GM23338 (cell line): ENCODE measurements at regions not wholly inside any gene's neighbourhood (a gene's known extent, or its start where the extent isn't known, plus 50 kb on each side); places are given as distances from the start of the nearest gene placed in this dataset.

Source experiments
- ATAC-seq: fragments of 200-7000 bp; cut with Tn5 transposase; 3 replicates; pipeline ENCODE4 v1.9.1; 2020
- DNase-seq: peaks from one replicate; pipeline ENCODE4 v3.0.0-alpha.2; 2015; ENCODE audit warnings: low spot score
- H2AFZ ChIP-seq: fragments of 200-600 bp; sonication (generic); 2 replicates; pipeline ENCODE4 v1.8.0; 2016; ENCODE audit warnings: antibody characterized with exemption, mild to moderate bottlenecking, moderate library complexity
- H3F3A ChIP-seq: fragments of 200-600 bp; sonication (generic); replicated peaks from 2 replicates; pipeline ENCODE4 v1.8.0; 2017; ENCODE audit warnings: antibody characterized with exemption, mixed run types, low read depth
- H3K27ac ChIP-seq: fragments of 200-600 bp; sonication (generic); 2 replicates; pipeline ENCODE4 v1.6.1; 2016; ENCODE audit warnings: low read depth
- H3K27me3 ChIP-seq: fragments of 200-600 bp; sonication (generic); 2 replicates; pipeline ENCODE4 v1.8.0; 2016; ENCODE audit warnings: mild to moderate bottlenecking, mixed run types, moderate library complexity; ENCODE audit not compliant: insufficient read depth
- H3K36me3 ChIP-seq: fragments of 200-600 bp; sonication (generic); 2 replicates; pipeline ENCODE4 v1.8.0; 2016; ENCODE audit warnings: mild to moderate bottlenecking; ENCODE audit not compliant: insufficient read depth
- H3K4me1 ChIP-seq: fragments of 200-600 bp; sonication (generic); 2 replicates; pipeline ENCODE4 v1.8.0; 2016; ENCODE audit warnings: mild to moderate bottlenecking, moderate library complexity; ENCODE audit not compliant: insufficient read depth
- H3K4me2 ChIP-seq: fragments of 200-600 bp; sonication (generic); 2 replicates; pipeline ENCODE4 v1.7.1; 2017; ENCODE audit warnings: mixed run types
- H3K4me3 ChIP-seq: fragments of 200-600 bp; sonication (generic); 2 replicates; pipeline ENCODE4 v1.6.1; 2016; ENCODE audit warnings: mixed run types
- H3K79me2 ChIP-seq: fragments of 200-600 bp; sonication (generic); replicated peaks from 2 replicates; pipeline ENCODE4 v1.8.0; 2017; ENCODE audit warnings: mild to moderate bottlenecking; ENCODE audit not compliant: insufficient read depth
- H3K9me2 ChIP-seq: fragments of 200-600 bp; sonication (generic); 2 replicates; pipeline ENCODE4 v1.8.0; 2017; ENCODE audit not compliant: insufficient read depth
- H4K20me1 ChIP-seq: fragments of 200-600 bp; sonication (generic); replicated peaks from 2 replicates; pipeline ENCODE4 v1.8.0; 2017; ENCODE audit warnings: mild to moderate bottlenecking; ENCODE audit not compliant: insufficient read depth
- H3K27ac Mint-ChIP-seq: 2 replicates; pipeline ENCODE4 v1.8.0; 2020; ENCODE audit warnings: inconsistent platforms, mild to moderate bottlenecking, moderate library complexity, mixed read lengths
- H3K27me3 Mint-ChIP-seq: 3 replicates; pipeline ENCODE4 v1.8.0; 2022; ENCODE audit warnings: low read depth, mild to moderate bottlenecking, moderate library complexity, mixed read lengths, inconsistent platforms; ENCODE audit not compliant: insufficient read depth, poor library complexity
- H3K36me3 Mint-ChIP-seq: 3 replicates; pipeline ENCODE4 v1.8.0; 2021; ENCODE audit warnings: low read depth, mild to moderate bottlenecking, inconsistent platforms, moderate library complexity, mixed read lengths
- H3K4me1 Mint-ChIP-seq: 3 replicates; pipeline ENCODE4 v1.8.0; 2020; ENCODE audit warnings: mild to moderate bottlenecking, inconsistent platforms, mixed read lengths
- H3K4me3 Mint-ChIP-seq: 3 replicates; pipeline ENCODE4 v1.8.0; 2021; ENCODE audit warnings: moderate library complexity, mild to moderate bottlenecking, inconsistent platforms, mixed read lengths
- H3K9me3 Mint-ChIP-seq: 3 replicates; pipeline ENCODE4 v1.8.0; 2020; ENCODE audit warnings: moderate library complexity, mild to moderate bottlenecking, inconsistent platforms, mixed read lengths
- ETS1 ChIP-seq: IDR thresholded peaks from 2 replicates; pipeline ENCODE4 v1.6.1; 2016; ENCODE audit warnings: antibody characterized with exemption
- EZH2 ChIP-seq: fragments of 200-600 bp; sonication (generic); IDR thresholded peaks from one replicate; pipeline ENCODE4 v1.8.0; 2017; ENCODE audit warnings: antibody characterized with exemption, mild to moderate bottlenecking, low read depth; ENCODE audit not compliant: unreplicated experiment
- EZH2phosphoT487 ChIP-seq: fragments of 200-600 bp; sonication (generic); IDR thresholded peaks from one replicate; pipeline ENCODE4 v1.8.1; 2018; ENCODE audit warnings: antibody characterized with exemption; ENCODE audit not compliant: unreplicated experiment
- JUNB ChIP-seq: IDR thresholded peaks from one replicate; pipeline ENCODE4 v1.6.1; 2016; ENCODE audit warnings: antibody characterized with exemption; ENCODE audit not compliant: unreplicated experiment
- NANOG ChIP-seq: IDR thresholded peaks from 2 replicates; pipeline ENCODE4 v1.6.1; 2016; ENCODE audit warnings: antibody characterized with exemption, borderline replicate concordance
- POLR2AphosphoS5 ChIP-seq: IDR thresholded peaks from 2 replicates; pipeline ENCODE4 v1.6.1; 2016; ENCODE audit warnings: antibody characterized with exemption, low read depth
- REST ChIP-seq: IDR thresholded peaks from one replicate; pipeline ENCODE4 v1.6.1; 2018; ENCODE audit warnings: antibody characterized with exemption; ENCODE audit not compliant: unreplicated experiment
- STAT1 ChIP-seq: IDR thresholded peaks from one replicate; pipeline ENCODE4 v1.6.1; 2016; ENCODE audit warnings: antibody characterized with exemption; ENCODE audit not compliant: unreplicated experiment
- ZNF114 ChIP-seq: fragments of 250-450 bp; sonication (Bioruptor Pico); IDR thresholded peaks from 2 replicates; pipeline ENCODE4 v1.5.0; 2020; ENCODE audit warnings: mild to moderate bottlenecking, moderate library complexity
- ZNF331 ChIP-seq: fragments of 250-450 bp; sonication (Bioruptor Pico); IDR thresholded peaks from 2 replicates; pipeline ENCODE4 v1.5.0; 2020; ENCODE audit warnings: low read depth, mild to moderate bottlenecking, moderate library complexity
- TF ChIP-seq, protein P1 (sequence below), 2 experiments: fragments of 200-600 bp in 1 of 2; sonication (generic) in 1 of 2; conservative IDR thresholded peaks; 2 replicates each; pipeline versions ENCODE4 v1.5.1 to v1.6.1; 2016 to 2017; ENCODE audit warnings: antibody characterized with exemption in 2 of 2, low read depth in 2 of 2, mild to moderate bottlenecking in 2 of 2, moderate library complexity in 1 of 2
- TF ChIP-seq, protein P2 (sequence below): fragments of 250-450 bp; sonication (Bioruptor Pico); IDR thresholded peaks from 2 replicates; pipeline ENCODE4 v1.5.0; 2020; ENCODE audit warnings: mild to moderate bottlenecking, moderate library complexity

DNA sequence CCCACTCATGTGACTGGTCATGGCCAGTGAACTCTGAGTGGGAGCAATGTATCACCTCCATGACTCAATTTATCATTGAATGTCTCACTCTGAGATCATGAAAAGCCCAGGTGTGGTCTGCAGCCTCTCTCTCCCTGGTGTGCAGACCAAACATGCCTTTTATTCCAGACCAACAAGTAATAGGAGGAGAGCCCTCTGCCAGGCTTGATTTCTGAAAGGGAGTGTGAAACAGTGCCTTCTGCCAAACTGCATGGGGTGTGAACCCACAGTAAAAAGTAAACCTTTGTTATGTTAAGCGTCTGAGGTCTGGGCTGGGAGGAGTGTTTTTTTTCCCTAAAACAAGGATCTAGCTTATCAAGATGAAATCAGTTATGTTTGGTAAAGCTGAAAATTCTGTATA, 601.2 kb downstream of the ADCYAP1 start (continued):
- TF ChIP-seq NANOG (no peak), EZH2phosphoT487 (no peak), ZNF331 (CRISPR knock-in tag) (no peak), REST (no peak), JUNB (no peak)
- TF ChIP-seq, protein P1, sequence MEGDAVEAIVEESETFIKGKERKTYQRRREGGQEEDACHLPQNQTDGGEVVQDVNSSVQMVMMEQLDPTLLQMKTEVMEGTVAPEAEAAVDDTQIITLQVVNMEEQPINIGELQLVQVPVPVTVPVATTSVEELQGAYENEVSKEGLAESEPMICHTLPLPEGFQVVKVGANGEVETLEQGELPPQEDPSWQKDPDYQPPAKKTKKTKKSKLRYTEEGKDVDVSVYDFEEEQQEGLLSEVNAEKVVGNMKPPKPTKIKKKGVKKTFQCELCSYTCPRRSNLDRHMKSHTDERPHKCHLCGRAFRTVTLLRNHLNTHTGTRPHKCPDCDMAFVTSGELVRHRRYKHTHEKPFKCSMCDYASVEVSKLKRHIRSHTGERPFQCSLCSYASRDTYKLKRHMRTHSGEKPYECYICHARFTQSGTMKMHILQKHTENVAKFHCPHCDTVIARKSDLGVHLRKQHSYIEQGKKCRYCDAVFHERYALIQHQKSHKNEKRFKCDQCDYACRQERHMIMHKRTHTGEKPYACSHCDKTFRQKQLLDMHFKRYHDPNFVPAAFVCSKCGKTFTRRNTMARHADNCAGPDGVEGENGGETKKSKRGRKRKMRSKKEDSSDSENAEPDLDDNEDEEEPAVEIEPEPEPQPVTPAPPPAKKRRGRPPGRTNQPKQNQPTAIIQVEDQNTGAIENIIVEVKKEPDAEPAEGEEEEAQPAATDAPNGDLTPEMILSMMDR (conservative IDR thresholded peaks at IDR 0.05; ENCODE audit: low read depth in 2 of 2), result no peak

GRCh38 chr18:1510542-1511179, 606.0 kb downstream of the ADCYAP1 start:
- H3K27me3 Mint-ChIP-seq, result no peaks in the 10 kb centered on the region
- H3K4me1 Mint-ChIP-seq, result peaks cover 14% of the 10 kb centered on the region
- Histone ChIP-seq H3K36me3 (no peaks in the 10 kb centered on the region), H3K4me1 (peaks cover 4% of the 10 kb centered on the region; the same call in 1 of the 2 replicates), H3K4me2 (no peak overlapping the region), H4K20me1 (no peaks in the 10 kb centered on the region), H2AFZ (no peak overlapping the region), H3K4me3 (no peak overlapping the region), H3K27me3 (no peaks in the 10 kb centered on the region), H3F3A (no peaks in the 10 kb centered on the region), H3K9me2 (no peaks in the 10 kb centered on the region), H3K27ac (no peak overlapping the region), H3K79me2 (no peaks in the 10 kb centered on the region)
- TF ChIP-seq EZH2phosphoT487 (no peak), ZNF331 (CRISPR knock-in tag) (no peak), STAT1 (no peak), JUNB (no peak), NANOG (no peak), ETS1 (no peak), POLR2AphosphoS5 (no peak), ZNF114 (no peak), EZH2 (no peak)
- TF ChIP-seq, protein P2, sequence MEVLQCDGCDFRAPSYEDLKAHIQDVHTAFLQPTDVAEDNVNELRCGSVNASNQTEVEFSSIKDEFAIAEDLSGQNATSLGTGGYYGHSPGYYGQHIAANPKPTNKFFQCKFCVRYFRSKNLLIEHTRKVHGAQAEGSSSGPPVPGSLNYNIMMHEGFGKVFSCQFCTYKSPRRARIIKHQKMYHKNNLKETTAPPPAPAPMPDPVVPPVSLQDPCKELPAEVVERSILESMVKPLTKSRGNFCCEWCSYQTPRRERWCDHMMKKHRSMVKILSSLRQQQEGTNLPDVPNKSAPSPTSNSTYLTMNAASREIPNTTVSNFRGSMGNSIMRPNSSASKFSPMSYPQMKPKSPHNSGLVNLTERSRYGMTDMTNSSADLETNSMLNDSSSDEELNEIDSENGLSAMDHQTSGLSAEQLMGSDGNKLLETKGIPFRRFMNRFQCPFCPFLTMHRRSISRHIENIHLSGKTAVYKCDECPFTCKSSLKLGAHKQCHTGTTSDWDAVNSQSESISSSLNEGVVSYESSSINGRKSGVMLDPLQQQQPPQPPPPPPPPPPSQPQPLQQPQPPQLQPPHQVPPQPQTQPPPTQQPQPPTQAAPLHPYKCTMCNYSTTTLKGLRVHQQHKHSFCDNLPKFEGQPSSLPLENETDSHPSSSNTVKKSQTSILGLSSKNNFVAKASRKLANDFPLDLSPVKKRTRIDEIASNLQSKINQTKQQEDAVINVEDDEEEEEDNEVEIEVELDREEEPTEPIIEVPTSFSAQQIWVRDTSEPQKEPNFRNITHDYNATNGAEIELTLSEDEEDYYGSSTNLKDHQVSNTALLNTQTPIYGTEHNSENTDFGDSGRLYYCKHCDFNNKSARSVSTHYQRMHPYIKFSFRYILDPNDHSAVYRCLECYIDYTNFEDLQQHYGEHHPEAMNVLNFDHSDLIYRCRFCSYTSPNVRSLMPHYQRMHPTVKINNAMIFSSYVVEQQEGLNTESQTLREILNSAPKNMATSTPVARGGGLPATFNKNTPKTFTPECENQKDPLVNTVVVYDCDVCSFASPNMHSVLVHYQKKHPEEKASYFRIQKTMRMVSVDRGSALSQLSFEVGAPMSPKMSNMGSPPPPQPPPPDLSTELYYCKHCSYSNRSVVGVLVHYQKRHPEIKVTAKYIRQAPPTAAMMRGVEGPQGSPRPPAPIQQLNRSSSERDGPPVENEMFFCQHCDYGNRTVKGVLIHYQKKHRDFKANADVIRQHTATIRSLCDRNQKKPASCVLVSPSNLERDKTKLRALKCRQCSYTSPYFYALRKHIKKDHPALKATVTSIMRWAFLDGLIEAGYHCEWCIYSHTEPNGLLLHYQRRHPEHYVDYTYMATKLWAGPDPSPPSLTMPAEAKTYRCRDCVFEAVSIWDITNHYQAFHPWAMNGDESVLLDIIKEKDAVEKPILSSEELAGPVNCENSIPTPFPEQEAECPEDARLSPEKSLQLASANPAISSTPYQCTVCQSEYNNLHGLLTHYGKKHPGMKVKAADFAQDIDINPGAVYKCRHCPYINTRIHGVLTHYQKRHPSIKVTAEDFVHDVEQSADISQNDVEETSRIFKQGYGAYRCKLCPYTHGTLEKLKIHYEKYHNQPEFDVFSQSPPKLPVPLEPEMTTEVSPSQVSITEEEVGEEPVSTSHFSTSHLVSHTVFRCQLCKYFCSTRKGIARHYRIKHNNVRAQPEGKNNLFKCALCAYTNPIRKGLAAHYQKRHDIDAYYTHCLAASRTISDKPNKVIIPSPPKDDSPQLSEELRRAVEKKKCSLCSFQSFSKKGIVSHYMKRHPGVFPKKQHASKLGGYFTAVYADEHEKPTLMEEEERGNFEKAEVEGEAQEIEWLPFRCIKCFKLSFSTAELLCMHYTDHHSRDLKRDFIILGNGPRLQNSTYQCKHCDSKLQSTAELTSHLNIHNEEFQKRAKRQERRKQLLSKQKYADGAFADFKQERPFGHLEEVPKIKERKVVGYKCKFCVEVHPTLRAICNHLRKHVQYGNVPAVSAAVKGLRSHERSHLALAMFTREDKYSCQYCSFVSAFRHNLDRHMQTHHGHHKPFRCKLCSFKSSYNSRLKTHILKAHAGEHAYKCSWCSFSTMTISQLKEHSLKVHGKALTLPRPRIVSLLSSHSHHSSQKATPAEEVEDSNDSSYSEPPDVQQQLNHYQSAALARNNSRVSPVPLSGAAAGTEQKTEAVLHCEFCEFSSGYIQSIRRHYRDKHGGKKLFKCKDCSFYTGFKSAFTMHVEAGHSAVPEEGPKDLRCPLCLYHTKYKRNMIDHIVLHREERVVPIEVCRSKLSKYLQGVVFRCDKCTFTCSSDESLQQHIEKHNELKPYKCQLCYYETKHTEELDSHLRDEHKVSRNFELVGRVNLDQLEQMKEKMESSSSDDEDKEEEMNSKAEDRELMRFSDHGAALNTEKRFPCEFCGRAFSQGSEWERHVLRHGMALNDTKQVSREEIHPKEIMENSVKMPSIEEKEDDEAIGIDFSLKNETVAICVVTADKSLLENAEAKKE, result no peak
- H3K27ac Mint-ChIP-seq, result no peak overlapping the region
- DNase-seq (no peak), ATAC-seq (no peak)
- H3K4me3 Mint-ChIP-seq, result no peak overlapping the region
- H3K9me3 Mint-ChIP-seq, result no peaks in the 10 kb centered on the region; the same call in 2 of the 3 replicates
- H3K36me3 Mint-ChIP-seq, result no peaks in the 10 kb centered on the region
